ENCODE measurements at regions not wholly inside any gene's neighbourhood (a gene's known extent, or its start where the extent isn't known, plus 50 kb on each side); places are given as distances from the start of the nearest gene placed in this dataset.
"Not testable (repeated sequence)": the region's sequence is repeated elsewhere in the genome, so short reads cannot be mapped to it uniquely, and the experiment has no call there.

DNA sequence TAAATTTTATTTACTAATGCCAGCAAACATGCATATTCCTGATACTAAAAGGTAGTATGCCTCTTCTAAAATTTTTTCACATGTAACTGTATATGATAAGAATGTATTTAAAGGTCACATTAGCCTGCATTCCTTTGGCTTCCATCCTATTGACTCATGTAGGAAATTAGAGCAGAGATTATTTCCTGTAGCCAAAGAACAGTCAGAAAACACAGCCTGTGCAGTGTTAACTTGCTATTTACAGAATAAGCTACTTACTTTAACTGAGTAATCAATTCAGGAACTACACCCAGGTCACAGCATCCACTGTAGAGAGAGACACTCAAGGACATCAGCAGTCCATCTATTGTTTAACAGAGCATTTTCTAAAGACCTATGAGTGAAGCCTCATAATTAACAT lies 154.5 kb upstream of the ADGRL4 start:
- DNase-seq (ENCODE audit: low spot score in 2 of 2) (no peak), ATAC-seq (no peak)
- H3K36me3 Mint-ChIP-seq, result no peaks in the 10 kb centered on the region
- H3K4me3 Mint-ChIP-seq, result no peak overlapping the region
- no peak overlapping the region for H3K27ac Mint-ChIP-seq
- H3K4me1 Mint-ChIP-seq, result no peaks in the 10 kb centered on the region
- H3K9me3 Mint-ChIP-seq, result peaks cover 17% of the 10 kb centered on the region

DNA sequence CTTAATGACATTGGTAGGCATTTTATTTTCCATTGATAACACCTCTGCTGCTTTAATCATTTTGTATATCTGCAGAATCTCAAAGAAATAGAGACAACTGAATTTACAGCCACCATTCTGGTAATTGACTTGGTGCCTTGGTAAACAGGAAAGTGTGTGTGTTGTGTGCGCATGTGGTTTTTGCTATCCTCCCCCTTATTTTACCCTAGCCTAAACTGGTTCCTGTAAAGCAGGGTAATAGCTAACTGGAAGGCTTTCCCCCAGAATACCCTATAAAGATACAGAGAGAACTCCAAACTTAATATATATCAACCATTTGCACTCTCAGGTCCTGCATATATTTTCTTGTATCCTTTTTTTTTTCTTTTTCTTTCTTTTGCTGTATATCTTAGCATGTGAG lies 149.5 kb upstream of the ADGRL4 start:
- ATAC-seq (no peak), DNase-seq (ENCODE audit: low spot score in 2 of 2) (no peak)
- Mint-ChIP-seq H3K9me3 (peaks cover 9% of the 10 kb centered on the region), H3K4me1 (no peaks in the 10 kb centered on the region), H3K27ac (no peak overlapping the region), H3K4me3 (no peak overlapping the region), H3K36me3 (no peaks in the 10 kb centered on the region)

DNA sequence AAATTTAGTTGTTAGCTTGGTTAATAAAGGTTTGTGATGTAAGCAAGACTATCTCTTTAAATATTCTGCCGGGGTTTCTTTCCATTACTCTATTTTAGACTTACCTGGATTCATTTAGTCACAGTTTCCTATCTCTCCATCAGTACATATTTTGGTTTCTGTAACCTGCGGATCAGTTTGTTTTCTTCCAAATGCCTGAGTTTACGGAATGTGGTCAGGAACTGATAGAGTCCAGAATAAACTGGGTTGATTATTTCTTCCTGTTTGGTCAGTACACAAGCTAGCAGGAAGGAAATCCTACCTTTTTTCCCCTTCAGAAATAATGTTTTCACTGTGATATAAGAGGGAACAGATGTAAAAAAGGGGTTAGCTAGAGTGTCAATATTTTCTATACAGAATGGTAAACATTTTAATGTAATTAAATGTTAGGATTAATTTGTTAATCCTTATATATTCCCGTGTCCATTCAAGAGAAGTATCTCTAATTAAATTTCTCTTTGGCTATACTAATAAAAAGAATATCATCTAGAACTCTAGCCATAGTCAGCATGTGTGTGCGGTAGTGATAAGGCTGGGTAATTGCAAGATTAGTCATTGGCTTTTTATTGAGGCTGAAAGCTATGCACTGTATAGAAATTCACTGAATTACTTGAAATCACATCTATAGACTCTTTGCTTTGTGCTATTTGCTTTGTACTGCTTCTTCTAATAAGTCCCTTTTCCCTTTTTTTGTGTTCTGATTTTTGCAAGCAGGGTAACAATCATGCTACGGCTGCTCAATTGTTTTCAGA lies 144.7 kb upstream of the ADGRL4 start:
- Mint-ChIP-seq H3K36me3 (no peaks in the 10 kb centered on the region), H3K4me1 (no peaks in the 10 kb centered on the region), H3K27ac (no peak overlapping the region), H3K4me3 (no peak overlapping the region), H3K9me3 (peaks cover 14% of the 10 kb centered on the region)
- ATAC-seq, result no peak
- DNase-seq (ENCODE audit: low spot score in 2 of 2), result no peak

DNA sequence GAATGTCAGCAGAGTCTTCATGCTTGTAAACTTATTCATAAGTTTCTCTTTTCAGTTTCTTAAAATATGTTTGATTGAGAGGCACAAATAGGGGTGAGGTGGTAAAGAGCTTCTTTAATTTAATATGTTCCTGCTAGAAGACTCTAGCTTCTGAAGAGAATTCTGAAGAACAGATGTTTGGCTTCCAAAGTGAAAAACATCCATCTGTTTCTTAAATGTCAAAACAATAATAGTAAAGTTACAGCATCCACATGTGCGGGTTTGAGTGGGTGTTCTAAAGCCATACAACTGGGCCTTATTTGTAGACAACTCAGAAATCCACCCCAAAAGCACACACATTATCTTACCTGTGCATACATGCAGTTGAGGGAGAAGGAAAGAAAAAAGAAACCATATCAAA lies 144.0 kb upstream of the ADGRL4 start:
- no peak overlapping the region for H3K27ac Mint-ChIP-seq
- no peaks in the 10 kb centered on the region for H3K36me3 Mint-ChIP-seq
- H3K4me1 Mint-ChIP-seq, result no peaks in the 10 kb centered on the region
- DNase-seq (ENCODE audit: low spot score in 2 of 2) (no peak), ATAC-seq (no peak)
- H3K9me3 Mint-ChIP-seq, result peaks cover 14% of the 10 kb centered on the region
- no peak overlapping the region for H3K4me3 Mint-ChIP-seq

DNA sequence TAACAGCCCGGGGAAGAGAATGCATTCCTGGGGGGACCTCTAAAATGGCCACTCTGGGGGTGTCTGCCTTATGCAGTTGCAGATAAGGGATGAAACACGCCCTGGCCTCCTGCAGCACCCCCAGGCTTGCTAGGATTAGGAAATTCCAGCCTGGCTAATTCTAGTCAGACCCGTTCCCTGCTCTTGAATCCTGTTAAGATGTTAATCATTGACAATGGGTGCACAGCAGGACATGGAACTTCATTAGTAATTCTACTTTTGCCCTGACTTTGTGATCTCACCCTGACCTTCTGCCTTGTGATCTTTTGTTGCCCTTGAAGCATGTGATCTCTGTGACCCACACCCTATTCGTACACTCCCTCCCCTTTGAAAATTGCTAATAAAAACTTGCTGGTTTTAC lies 131.7 kb upstream of the ADGRL4 start:
- not testable (repeated sequence) for ATAC-seq

DNA sequence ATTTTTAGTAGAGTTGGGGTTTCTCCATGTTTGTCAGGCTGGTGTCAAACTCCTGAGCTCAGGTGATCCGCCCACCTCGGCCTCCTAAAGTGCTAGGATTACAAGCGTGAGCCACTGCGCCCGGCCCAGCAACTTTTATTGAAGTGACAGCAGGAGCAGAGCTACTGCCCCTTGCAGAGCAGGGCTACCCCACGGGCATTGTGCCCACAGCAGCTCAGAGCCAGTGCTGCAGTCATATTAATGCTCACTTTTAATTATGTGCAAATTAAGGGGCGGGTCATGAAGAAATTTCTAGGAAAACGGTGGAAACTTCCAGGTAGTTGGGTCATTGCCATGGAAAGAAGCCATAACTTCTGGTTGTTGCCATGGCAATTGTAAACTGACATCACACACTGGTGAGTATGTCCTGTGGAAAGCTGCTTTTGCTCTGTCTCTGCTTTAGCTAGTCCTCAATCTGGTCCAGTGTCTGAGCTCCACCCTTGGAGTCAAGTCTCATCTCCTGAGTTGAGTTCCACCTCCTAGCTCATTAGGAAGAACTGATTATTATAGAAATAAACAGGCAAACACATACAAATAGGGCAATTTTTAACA lies 127.3 kb upstream of the ADGRL4 start:
- H3K4me1 Mint-ChIP-seq, result no peaks in the 10 kb centered on the region
- H3K36me3 Mint-ChIP-seq, result no peaks in the 10 kb centered on the region
- H3K27ac Mint-ChIP-seq, result no peak overlapping the region
- H3K4me3 Mint-ChIP-seq, result no peak overlapping the region
- DNase-seq (ENCODE audit: low spot score in 2 of 2) (no peak), ATAC-seq (no peak)
- peaks cover 16% of the 10 kb centered on the region for H3K9me3 Mint-ChIP-seq

More for the DNA sequence above, 131.7 kb upstream of the ADGRL4 start:
- DNase-seq (ENCODE audit: low spot score in 2 of 2); H3K4me3 Mint-ChIP-seq; H3K4me1 Mint-ChIP-seq; H3K27ac Mint-ChIP-seq; H3K36me3 Mint-ChIP-seq: not testable (repeated sequence)
- peaks cover 11% of the 10 kb centered on the region for H3K9me3 Mint-ChIP-seq

DNA sequence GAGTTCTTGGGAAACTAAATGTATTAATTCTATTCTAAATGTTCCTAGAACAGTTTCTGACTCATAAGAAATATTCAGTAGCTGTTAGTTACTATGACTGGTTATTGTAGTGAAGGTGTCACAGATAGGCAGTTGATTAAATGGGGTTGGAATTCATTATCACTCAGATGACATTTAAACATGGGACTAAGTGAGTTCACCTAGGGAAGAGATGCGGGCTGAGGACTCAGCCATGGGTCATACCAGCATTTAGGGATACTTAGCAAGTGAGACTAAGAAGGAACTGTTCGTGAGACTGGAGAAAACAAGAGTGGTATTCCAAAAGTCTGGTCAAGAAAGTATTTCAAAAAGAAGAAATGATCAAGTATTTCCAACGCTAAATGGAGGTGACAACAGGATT lies 125.1 kb upstream of the ADGRL4 start:
- DNase-seq (ENCODE audit: low spot score in 2 of 2), result no peak
- H3K9me3 Mint-ChIP-seq, result peaks cover 16% of the 10 kb centered on the region
- no peaks in the 10 kb centered on the region for H3K36me3 Mint-ChIP-seq
- H3K4me1 Mint-ChIP-seq, result no peaks in the 10 kb centered on the region
- no peak overlapping the region for H3K4me3 Mint-ChIP-seq
- ATAC-seq, result no peak
- H3K27ac Mint-ChIP-seq, result no peak overlapping the region

DNA sequence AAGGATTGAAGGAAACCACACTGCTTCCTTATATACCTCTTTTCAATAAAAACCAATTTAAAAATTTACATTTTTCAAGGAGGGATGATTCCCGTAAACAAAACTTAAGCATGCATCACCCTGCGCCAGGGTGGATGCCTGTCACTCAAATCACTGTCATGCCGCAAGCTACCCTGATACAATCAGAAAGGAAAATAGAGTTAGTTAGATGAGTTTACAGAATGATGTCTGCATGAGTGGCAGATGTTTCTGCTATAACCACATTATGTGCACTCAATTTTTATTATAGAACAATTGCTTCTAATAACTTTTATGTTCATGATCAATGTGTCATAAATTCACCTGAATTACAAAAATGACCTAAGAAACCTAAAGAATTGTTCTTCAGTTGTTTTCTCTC lies 123.4 kb upstream of the ADGRL4 start:
- H3K4me1 Mint-ChIP-seq, result no peaks in the 10 kb centered on the region
- no peaks in the 10 kb centered on the region for H3K36me3 Mint-ChIP-seq
- H3K4me3 Mint-ChIP-seq, result no peak overlapping the region
- DNase-seq (ENCODE audit: low spot score in 2 of 2), result no peak
- ATAC-seq, result no peak
- no peak overlapping the region for H3K27ac Mint-ChIP-seq
- peaks cover 22% of the 10 kb centered on the region for H3K9me3 Mint-ChIP-seq

DNA sequence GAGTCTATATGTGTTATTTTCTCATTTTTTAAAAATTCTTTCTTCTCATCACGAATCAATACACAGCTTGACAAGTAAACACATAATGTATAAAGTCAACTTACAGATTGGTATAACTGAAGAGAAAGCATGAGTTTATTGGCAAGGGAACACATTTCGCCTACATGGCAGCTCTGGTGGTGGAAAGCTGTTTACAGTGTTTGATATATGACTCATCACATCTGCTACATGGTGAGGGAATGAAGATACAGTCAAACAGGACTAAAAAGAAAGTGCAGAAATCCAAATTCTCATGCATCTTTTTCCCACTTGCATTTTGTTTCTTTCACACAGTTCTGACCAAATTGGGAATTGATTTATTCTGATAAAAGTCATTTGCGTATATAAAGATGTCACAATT lies 122.2 kb upstream of the ADGRL4 start:
- no peaks in the 10 kb centered on the region for H3K36me3 Mint-ChIP-seq
- no peak overlapping the region for H3K4me3 Mint-ChIP-seq
- H3K27ac Mint-ChIP-seq, result no peak overlapping the region
- peaks cover 21% of the 10 kb centered on the region for H3K9me3 Mint-ChIP-seq
- DNase-seq (ENCODE audit: low spot score in 2 of 2), result no peak
- H3K4me1 Mint-ChIP-seq, result no peaks in the 10 kb centered on the region
- ATAC-seq, result no peak

DNA sequence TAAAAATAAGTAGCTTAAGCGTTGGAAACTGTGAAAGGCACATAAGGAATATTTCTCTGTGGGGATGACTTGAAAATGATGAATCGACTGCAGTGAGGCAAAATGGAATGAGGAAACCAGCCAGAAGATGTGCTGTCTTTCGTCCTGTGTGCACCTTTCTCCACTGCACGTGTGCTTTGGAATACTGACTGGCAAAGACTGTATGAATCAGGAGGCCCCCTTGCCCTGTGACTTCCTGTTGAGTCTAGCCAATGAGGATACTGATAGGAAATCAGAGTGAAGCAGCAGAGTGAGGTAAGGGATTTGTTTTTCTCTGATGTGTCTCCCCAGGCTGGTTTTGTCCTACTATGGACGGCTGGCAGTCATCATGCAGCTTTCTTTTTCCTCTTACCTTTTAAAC lies 118.2 kb upstream of the ADGRL4 start:
- ATAC-seq (no peak), DNase-seq (ENCODE audit: low spot score in 2 of 2) (no peak)
- Mint-ChIP-seq H3K4me1 (no peaks in the 10 kb centered on the region), H3K4me3 (no peak overlapping the region), H3K36me3 (no peaks in the 10 kb centered on the region), H3K9me3 (peaks cover 8% of the 10 kb centered on the region), H3K27ac (no peak overlapping the region)

DNA sequence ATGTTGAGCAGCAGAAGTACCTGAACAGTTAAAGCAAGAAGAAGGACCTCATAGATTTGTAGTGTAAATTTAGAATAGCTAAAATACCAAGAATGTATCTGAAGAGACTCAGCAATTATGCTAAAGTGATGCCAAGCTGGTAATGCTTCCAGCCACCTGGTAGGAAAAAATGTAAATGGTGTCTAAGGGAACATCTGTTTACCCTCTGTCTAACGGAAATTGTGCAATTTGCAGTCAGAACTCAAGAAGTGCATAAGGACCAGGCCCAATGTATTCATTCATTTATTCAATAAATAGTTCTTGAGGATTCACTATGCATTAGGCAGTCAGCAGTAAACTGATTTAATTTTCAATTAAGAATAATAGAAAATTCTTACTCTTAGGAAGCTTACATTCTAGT lies 116.0 kb upstream of the ADGRL4 start:
- Mint-ChIP-seq H3K9me3 (peaks cover 11% of the 10 kb centered on the region), H3K4me1 (no peaks in the 10 kb centered on the region), H3K27ac (no peak overlapping the region), H3K4me3 (no peak overlapping the region), H3K36me3 (no peaks in the 10 kb centered on the region)
- DNase-seq (ENCODE audit: low spot score in 2 of 2) (no peak), ATAC-seq (no peak)

DNA sequence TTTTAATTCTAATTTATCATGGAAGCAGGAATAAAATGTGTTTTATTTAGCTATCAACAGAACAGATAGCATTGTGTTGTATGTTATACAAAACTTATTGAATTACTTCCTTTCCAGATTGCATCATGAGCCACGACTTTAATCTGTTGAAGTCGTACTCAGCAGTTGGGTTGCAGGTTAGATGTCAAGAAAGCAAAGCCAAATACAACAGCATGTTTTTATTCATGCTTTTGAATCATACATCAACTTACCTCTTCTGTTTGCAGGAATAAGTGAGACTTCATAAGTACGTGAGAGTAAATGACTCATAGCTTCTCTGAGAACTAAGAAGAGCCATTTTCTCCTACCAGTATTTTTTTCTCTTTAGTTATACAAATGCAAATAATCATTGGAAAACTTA lies 110.8 kb upstream of the ADGRL4 start:
- Mint-ChIP-seq H3K27ac (no peak overlapping the region), H3K4me1 (no peaks in the 10 kb centered on the region), H3K36me3 (no peaks in the 10 kb centered on the region), H3K4me3 (no peak overlapping the region), H3K9me3 (peaks cover 18% of the 10 kb centered on the region)
- no peak for DNase-seq (ENCODE audit: low spot score in 2 of 2)
- no peak for ATAC-seq

DNA sequence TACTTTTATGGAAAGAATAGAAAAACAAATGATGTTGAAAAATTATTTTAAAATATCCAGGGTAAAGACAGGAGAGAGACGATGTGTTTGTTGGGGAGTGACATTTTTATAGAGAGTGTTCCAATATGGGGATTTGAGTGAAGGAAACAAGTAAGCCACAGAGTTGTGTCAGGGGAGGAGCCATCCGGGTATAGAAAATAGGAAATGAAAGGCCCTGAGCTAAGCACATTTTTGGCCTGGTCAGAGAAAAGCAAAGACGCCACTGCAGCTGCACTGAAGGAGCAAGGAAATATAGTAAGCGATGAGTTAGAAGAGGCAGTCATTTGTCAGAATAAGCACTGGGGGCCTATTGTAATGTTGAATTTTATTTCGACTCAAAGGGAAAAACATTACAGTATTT lies 107.3 kb upstream of the ADGRL4 start:
- peaks cover 26% of the 10 kb centered on the region for H3K9me3 Mint-ChIP-seq
- H3K27ac Mint-ChIP-seq, result no peak overlapping the region
- H3K4me1 Mint-ChIP-seq, result no peaks in the 10 kb centered on the region
- DNase-seq (ENCODE audit: low spot score in 2 of 2) (no peak), ATAC-seq (no peak)
- no peaks in the 10 kb centered on the region for H3K36me3 Mint-ChIP-seq
- no peak overlapping the region for H3K4me3 Mint-ChIP-seq

DNA sequence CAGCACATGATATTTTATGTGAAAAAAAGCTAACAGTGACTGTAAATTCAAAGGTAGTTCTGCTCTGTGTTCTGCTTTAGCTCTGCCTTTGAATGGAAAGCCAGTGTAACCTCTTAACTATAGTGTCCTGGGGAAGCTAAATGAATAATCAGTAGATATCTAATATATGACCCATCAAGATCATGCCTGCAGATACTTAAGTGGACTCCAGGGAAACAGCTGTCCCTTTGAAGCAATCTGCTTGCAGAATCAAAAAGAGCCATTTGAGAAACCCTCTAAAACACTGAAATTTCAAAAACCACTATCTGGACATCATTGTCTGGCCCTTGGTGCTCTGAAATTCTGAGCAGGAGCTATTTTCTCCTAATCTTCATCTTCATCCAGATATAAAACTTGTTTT lies 104.2 kb upstream of the ADGRL4 start:
- ATAC-seq (no peak), DNase-seq (ENCODE audit: low spot score in 2 of 2) (no peak)
- H3K36me3 Mint-ChIP-seq, result no peaks in the 10 kb centered on the region
- no peaks in the 10 kb centered on the region for H3K4me1 Mint-ChIP-seq
- H3K4me3 Mint-ChIP-seq, result no peak overlapping the region
- H3K9me3 Mint-ChIP-seq, result peaks cover 18% of the 10 kb centered on the region
- H3K27ac Mint-ChIP-seq, result no peak overlapping the region

DNA sequence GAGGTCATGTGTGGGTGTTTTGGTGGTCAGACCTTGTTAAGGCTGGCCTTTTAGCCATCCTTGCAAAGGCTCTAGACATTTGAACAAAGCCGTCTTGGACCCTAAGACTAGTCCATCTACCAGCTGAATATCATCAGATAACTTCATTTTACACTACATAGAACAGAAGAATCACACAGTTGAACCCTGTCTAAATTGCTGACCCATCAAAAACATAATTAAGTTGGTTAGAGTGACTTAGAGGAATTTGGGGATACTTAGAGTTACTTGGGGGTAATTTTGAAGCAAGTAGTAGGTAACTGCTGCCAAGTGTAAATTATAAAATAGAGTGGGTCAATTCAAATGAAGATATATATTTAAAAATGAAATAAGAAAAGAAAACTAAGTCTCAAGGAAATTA lies 102.9 kb upstream of the ADGRL4 start:
- DNase-seq (ENCODE audit: low spot score in 2 of 2), result no peak

DNA sequence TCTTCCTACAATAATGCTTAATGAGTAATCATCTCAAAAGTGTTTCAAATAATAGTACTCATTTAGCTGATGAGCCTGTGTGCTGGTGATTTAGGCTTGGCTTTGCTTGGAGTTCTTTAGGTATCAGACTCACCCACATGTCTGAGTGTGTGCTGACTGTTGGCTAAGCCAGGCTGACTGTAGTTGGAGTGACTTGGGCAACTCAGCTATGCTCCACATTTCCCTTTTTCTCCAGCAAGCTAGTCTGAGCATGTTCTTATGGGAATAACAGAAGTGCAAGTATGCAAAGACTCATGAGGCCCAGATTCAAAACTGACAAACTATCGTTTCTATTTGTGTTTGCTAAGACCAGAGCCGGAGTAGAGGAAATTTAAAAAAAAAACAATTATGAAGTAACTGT lies 99.0 kb upstream of the ADGRL4 start:
- no peak for ATAC-seq

More for the DNA sequence above, 102.9 kb upstream of the ADGRL4 start:
- ATAC-seq, result no peak
- H3K27ac Mint-ChIP-seq, result no peak overlapping the region
- no peak overlapping the region for H3K4me3 Mint-ChIP-seq
- H3K4me1 Mint-ChIP-seq, result no peaks in the 10 kb centered on the region
- peaks cover 18% of the 10 kb centered on the region for H3K9me3 Mint-ChIP-seq
- H3K36me3 Mint-ChIP-seq, result no peaks in the 10 kb centered on the region

More for the DNA sequence above, 99.0 kb upstream of the ADGRL4 start:
- Mint-ChIP-seq H3K27ac (no peak overlapping the region), H3K36me3 (no peaks in the 10 kb centered on the region), H3K9me3 (peaks cover 12% of the 10 kb centered on the region), H3K4me1 (no peaks in the 10 kb centered on the region), H3K4me3 (no peak overlapping the region)
- DNase-seq (ENCODE audit: low spot score in 2 of 2), result no peak

Measured in stimulated activated effector memory CD8-positive, alpha-beta T cell treated with anti-CD3 and anti-CD28 coated beads, Interleukin-12 subunit alpha, Interleukin-12 subunit beta, amount 100 ng/mL, for 72 hours (primary cell).